Activated CD8-positive, alpha-beta memory T cell treated with anti-CD3 and anti-CD28 coated beads, Interleukin-2, amount 50 U/mL, for 1 hour (primary cell): ENCODE measurements at regions not wholly inside any gene's neighbourhood (a gene's known extent, or its start where the extent isn't known, plus 50 kb on each side); places are given as distances from the start of the nearest gene placed in this dataset.

ENCODE experiments used
- DNase-seq: peaks from one replicate; pipeline ENCODE4 v3.0.0-alpha.2; 2020; ENCODE audit errors: extremely low read depth

DNA sequence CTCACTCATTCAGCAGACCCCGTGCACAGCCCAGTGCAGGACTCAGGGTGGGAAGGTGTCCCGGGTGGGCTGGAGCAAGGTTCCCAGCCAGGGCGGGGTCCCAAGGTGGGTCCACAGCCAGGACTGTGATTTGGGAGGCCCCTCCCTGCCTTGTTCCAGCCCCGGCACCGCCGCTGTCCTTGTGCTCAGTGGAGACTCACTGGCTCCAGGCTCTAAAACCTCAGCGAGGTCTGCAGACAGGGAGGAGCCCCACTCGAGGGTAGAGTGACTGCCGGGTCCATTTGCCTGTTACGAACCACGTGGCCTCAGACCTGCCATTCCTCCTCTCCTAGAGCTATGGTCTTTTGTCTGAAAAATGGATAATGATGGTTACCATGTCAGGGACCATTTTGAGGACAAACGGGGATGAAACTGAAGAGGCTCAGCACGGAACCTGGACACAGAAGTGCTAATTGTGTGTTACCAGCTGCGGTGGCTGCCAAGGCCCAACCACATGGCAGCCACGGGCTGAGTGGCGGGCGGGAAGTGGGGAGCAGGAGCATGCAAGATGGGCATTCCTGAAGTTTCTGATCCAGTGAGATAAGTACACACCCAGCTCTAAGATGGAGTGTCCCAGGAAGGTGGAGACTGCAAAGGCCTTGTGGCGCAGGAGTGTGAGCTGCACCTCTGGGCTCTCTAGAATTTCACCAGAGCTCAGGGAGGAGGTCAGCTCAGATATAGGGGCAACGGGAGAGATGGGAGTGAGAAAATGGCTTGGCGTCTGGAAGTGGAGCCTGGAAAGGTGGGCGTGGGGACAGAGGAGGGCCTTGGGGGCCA lies 317.6 kb downstream of the SEC14L1 start:
- DNase-seq, result no peak

DNA sequence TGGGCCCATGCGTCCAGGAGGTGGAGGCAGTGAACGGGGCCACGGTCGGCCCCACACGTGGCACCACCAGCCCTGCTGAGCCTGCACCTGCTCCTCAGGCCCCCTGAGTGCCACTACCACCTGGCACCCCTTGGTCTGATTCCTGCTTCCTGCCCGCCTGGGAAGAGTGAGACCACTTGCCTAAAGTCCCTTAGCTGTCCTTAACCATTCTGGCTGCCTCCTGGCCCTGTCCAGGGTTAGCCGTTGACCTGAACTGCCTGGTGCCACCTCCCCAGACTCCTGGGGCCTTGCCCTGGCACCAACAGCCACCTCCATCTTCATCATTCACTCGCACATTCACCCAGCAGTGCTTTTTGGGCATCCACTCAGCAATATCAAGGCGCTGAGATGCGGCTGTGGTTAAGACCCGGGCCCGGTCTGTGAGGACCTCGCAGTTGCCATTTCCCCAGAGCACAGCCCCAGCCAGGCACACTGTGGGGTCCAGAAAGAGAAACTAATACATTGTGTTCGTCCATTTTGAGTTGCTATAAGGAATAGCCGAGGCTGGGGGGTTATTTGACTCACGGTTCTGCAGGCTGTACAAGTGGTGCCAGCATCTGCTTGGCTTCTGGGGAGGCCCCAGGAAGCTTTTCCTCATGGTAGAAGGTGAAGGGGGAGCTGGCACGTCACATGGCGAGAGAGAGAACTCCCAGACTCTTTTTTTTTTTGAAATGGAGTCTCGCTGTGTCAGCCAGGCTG lies 318.4 kb downstream of the SEC14L1 start:
- no peak for DNase-seq

- no peak for DNase-seq
Observed at GRCh38 chr17:77460514-77461046, 319.8 kb downstream of the SEC14L1 start.

DNA sequence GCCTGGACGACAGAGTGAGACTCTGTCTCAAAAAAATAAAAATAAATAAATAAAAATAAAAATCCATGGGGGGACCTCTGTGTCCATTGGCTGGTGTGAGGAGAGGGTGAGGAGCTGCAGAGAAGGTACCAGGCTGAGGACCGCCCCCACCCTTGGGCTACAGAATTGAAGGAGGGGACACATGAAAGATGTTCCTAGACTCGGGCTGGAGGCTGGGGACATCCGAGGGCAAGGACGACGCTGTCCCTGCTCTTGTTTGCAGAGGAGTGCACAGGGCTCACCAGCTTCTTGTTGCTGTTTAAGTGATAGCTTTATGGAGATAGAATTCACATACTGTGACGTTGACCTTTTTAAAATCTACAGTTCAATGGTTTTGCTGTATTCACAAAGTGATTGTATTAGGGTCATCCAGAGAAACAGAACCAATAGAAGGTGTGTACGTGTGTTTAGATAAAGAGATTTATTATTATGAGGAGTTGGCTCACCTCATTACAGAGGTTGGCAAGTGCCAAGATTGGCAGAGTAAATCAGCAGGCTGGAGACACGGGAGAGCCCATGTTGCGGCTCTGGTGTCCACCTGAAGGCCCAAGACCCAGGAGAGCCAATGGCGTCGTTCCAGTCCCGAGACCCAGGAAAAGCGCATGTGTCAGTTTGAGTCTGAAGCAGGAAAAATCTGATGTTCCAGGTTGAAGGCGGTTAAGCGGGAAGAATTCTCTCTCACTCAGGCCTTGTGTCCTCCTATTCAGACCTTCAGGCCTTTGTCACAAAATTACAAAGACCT lies 320.7 kb downstream of the SEC14L1 start:
- DNase-seq, result no peak

DNA sequence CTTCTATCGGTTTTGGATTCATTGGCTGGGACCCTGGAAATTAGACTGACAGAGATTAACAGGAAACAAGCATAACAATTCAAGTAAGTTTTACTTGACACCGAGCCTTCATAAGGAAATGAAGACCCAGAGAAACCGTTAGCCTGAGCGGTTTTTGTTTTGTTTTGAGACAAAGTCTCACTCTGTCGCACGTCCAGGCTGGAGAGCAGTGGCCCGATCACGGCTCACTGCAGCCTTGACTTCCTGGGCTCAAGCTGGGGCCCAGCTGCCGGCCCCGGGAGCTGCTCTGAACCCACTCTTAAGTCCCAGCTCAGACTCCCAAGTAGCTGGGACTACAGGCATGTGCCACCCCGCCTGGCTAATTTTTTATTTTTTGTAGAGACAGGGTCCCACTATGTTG lies 321.3 kb downstream of the SEC14L1 start:
- DNase-seq, result no peak

DNA sequence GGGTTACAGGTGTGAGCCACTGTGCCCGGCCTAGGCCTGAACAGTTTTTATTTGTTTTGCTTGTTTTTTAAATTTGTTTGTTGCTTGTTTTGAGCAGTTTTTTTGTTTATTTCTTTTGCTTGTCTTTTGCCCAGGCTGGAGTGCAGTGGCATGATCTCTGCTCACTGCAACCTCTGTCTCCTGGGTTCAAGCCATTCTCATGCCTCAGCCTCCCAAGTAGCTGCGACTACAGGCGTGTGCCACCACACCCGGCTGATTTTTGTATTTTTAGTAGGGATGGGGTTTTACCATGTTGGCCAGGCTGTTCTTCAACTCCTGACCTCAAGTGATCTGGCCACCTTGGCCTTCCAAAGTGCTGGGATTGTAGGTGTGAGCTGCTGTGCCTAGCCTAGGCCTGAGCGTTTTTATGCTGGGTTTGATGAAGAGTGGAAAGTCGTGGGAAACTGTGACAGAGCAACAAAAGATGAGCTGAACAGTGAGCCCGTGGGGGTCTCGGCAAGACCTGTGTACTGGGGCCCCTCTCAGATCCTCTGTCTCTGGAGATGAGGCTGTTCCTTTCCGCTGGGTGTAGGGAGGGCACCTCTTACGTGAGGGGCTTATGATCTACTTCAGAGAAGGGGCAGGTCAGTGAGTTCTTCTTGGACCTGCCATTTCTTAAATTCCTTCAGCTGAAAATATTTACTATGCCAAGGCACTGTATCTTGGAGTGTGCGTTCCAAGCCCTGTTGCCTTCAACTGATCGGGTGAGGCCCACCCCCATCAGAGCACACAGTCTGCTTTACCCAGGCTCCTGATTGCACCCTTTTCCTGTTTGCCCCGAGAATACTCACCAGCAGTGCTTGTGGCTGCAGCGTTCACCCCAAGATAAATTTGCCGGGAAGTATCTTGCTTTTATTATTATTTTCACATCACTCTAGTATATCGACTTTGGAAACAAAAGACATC lies 322.1 kb downstream of the SEC14L1 start:
- no peak for DNase-seq

GRCh38 chr17:77464988-77465357 lies 324.2 kb downstream of the SEC14L1 start:
- no peak for DNase-seq

DNA sequence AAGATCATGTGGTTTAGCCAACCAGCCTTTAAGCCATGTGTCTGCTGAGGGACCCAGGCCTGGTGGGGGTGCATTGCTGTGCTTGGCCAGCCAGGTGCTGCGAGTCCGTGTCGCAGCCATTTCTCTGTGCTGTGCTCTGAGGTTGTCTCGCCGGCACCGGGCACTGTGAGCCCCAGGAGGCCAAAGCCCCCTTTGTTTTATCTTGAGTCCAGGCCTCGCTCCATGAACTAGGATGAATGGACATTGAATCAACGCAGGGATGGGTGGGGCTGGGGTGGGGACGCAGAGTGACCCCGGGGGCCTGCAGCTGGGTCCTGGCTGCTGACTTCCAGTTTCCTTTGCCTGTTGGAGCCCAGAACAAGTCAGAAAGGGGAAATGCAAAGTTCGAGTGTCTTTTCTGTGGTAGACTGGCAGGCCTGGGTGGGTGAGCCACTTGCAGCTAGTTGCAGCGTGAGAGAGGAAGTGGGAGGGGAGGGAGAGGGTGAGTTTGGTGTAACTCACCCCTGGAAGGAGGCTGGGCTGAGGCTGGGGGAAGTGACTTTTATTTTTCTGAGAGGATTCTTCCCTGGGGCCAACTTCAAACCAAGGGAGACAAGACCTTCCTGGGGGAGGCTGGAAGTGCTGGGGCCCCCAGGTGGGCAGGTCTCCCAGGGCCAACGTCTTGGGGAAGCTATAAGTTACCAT lies 324.7 kb downstream of the SEC14L1 start:
- peak; percentile 76 for DNase-seq

DNA sequence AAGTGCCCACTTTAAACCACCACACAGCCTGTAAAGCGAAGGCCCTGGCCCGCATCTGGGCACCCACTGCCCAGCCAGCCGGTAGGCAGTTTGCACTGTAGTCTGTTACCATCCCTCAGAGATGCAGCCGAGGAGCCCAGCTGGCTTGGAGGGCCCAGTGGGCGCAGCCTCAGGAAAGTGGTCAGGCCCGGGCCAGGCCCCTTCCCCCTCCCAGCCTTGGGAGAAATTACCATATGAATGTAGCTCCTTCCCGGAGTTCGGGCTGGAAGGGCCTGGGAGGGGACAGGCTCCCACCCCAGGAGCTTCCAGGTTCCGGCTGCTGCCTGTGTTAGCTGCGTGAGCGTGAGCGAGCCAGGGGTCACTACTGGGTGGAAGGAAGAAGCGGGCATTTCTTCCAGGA lies 325.4 kb downstream of the SEC14L1 start:
- no peak for DNase-seq

DNA sequence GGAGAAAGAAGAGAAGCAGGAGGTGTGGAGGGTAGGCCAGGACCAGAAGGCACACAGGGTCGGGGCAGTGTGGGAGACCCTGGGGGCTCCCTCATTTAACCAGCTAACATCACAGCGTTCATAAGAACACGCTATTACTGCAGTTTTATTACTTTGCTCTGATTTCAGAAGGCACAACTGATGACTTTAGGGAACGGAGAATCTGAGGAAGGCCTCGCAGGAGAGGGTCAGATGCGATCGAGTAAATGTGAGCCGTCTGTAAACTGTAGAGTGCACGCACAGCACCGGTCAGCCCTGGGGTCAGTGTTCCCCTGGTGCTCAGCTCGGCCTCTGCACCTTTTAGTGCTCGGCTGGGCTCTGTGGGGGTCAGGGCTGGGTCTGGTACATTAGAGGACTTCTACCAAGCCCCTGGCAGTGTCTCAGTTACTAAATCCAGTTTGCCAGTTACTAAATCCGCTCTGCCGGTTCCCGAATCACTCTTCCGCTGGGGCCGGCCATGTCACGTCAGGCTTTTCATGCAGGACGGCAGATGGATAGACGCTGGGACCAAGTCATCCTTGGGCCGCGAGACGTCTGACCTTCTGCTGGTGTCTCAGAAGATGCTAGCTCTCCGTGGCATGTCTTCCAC lies 325.9 kb downstream of the SEC14L1 start:
- DNase-seq, result no peak

- DNase-seq, result no peak
Observed at GRCh38 chr17:77467521-77467920, 326.8 kb downstream of the SEC14L1 start.

GRCh38 chr17:77468897-77469296 lies 328.1 kb downstream of the SEC14L1 start:
- no peak for DNase-seq

GRCh38 chr17:77470330-77470786 lies 329.6 kb downstream of the SEC14L1 start:
- DNase-seq, result no peak

DNA sequence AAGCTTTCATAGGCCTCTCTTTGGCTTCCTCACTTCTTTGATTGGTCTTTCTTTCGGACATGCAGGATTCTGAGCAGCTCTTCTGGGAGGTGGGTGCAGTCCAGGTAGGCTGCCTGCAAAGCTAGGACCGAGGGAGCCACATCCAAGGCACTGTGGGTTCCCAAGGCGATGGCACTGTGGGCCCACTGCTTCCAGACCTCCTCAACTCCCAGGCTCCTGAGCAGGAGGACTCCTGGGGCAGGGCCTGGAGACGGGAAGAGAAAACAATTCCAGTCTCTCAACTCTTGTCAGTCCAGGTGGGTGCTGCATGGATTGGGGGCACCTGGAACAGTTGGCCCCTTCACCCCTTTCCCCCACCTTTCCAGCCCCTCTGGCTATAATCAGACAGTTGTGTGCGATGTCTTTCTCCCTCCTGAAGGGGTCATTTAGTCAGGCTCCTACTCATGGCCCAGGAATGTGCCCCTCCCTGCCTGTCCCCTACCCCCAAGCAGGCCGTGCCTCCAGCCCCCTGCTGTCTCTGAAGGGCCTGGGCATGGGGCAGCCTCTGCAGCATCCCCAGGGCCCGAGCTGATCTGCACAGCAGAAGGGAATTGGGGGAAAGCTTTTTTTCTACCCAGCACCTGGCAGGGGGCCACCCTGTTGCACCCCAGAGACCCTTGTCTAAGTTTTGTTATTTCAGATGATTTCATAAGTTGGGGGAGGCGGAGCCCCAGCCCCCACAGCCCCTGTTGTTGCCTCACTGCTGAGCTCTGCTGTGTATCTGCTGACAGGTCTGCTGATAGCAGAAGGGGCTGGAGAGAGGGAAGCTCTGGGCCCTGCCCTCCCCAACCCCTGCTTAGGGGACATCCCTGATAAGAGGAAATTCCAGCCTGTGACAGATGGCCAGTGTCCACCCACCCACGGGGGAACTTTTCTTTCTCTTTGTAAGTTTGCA lies 330.3 kb downstream of the SEC14L1 start:
- DNase-seq, result no peak

DNA sequence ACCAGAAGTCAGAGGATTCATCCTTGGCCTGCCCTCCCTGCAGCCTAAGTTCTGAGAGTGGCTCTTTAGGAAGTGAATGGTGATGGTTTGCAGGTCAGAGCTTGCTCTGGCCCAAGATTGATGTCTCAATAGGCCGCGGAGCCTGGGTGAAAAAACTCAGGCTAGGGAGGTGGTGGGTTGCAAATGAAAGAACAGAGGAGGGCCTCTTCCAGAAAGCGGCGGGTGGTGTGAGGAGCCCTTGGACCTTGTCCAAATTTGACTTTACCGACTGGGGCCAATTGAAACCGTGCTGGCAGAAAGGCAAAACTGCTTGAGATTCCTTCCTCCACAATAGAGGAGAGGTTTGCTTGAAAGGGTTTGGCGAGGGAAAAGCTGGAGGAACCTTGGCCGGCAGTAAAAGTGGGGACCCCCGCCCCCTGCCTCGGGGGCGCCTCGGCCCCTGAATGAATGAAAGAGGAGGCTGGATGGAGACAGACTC lies 331.3 kb downstream of the SEC14L1 start:
- DNase-seq, result no peak

DNA sequence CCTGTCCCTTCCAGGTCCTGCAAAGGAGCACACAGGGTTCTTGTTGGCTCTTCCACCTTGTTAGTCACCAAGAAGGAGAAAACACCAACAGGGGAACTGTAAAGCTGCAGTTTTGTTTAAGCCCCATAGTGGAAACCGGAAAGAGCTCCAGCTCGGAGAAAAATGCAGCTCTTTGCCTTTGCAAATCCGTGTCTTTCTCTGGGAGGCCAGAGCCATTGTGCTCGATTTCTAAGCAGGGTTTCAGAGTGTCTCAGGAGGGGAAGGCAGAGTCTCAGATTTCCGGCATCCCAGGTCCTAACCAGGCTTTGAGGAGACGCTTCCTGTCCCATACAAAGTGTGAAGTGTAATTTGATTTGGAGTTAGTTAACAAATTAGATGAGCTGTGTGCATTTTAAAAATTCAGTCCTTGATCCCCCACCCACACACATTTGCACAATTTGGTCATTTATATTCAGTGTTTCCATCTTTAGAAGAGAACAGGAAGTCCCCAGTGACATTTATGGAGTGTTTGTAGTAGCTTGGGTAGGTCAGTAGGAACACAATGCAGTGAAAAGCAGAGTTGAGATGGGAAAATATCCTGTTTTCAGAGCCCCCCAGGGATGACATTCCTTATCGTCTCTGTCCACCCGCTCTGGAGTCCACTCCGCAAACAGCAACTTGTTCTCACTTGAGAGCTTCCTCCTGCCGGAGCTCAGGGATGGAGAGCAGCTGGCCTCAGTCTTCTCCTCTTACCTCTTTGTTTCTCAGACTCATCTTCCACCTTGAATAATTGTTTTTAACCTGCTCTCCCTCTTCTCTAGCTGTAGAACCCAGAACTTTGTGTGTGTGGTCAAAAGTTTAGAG lies 331.9 kb downstream of the SEC14L1 start:
- DNase-seq, result no peak

DNA sequence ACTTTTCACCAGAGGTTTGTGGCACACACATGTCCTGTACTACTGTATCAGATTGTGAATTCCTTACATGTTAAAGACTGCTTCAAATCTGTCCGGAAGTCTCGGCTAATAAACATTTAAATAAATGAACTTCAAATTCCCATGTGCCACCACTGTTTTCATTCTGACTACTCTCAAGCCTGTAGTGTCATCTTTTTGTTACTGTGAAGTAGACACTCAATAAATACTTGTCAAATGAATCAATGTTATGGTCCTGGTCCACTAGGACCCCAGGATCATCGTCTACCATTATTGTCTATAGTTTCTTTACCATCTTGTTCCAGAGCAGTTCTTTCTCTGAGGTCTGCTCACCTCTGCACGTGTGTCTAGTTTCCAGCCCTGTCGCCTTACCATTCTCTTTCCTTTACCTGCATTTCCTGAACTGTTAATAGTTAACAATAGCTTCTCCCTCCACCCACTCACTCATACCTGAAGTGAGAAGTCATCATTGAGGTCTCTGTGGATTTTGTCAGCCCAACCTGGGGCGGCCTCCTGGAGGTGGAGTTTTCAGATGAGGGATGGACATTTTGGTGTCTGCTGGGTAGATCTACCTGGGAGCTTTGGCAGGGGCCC lies 333.0 kb downstream of the SEC14L1 start:
- no peak for DNase-seq
